GM21367 (cell line): ENCODE measurements at regions not wholly inside any gene's neighbourhood (a gene's known extent, or its start where the extent isn't known, plus 50 kb on each side); places are given as distances from the start of the nearest gene placed in this dataset.
"Not testable (repeated sequence)": the region's sequence is repeated elsewhere in the genome, so short reads cannot be mapped to it uniquely, and the experiment has no call there.

Experiments used
- ATAC-seq: cut with Tn5 transposase; IDR thresholded peaks from one replicate; pipeline ENCODE4 v1.9.1; 2021; ENCODE audit not compliant: unreplicated experiment

DNA sequence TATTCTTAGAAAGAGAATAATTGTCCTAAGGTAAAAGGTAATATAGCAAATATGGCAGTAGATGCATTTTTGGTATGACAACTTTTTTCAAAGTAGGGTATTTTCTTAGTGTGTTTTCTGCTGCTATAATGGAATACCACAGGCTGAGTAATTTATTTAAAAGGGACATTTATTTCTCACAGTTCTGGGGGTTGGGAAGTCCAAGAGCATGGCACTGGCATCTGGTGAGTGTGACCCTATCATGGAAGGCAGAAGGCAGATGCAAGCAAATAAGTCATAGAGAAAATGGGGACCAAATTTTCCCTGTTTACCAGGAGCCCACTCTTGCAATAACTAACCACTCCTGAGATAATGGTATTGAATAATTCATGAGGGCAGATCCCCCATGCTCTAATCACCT lies 922.5 kb upstream of the MAN1A1 start:
- no peak for ATAC-seq

DNA sequence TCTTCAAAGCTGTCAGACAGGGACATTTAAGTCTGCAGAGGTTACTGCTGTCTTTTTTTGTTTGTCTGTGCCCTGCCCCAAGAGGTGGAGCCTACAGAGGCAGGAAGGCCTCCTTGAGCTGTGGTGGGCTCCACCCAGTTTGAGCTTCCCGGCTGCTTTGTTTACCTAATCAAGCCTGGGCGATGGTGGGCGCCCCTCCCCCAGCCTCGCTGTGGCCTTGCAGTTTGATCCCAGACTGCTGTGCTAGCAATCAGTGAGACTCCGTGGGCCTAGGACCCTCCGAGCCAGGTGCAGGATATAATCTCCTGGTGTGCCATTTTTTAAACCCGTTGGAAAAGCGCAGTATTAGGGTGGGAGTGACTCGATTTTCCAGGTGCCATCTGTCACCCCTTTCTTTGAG lies 918.7 kb upstream of the MAN1A1 start:
- not testable (repeated sequence) for ATAC-seq

DNA sequence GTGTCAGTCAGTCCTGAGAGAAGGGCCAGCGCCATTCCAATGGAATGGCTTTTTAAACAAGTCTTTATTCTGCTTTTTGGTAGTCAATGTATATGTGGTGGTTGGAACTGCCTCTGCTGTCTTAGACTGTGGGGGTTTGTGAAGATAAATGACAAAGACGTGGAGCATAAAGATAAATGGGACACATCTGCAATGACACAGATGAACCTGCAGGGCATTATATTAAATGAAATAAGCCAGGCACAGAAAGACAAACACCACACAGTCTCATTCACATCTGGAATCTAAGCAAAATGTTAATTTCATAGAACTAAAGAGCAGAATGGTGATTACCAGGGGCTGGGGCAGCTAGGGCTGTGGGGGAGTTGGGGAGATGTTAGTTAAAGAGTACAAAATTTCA lies 912.8 kb upstream of the MAN1A1 start:
- no peak for ATAC-seq

DNA sequence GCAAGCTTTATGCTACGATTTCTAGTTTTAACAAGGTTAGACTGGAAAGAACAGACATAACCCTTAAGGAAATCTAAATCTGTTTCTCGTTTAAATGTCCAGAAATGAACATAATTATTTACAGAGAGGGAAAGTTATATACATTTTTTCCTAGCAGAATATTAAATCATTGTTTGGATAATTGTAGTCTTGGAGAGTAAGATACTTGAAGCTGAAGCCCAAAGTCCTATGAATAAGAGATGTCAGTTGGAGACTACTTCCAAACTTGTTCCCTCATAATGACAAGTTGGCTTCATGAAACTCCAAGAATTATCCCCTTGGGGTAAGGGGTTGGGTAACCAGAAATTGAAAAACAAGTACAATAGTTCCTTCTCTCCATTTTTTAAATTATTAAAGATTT lies 911.1 kb upstream of the MAN1A1 start:
- no peak for ATAC-seq

DNA sequence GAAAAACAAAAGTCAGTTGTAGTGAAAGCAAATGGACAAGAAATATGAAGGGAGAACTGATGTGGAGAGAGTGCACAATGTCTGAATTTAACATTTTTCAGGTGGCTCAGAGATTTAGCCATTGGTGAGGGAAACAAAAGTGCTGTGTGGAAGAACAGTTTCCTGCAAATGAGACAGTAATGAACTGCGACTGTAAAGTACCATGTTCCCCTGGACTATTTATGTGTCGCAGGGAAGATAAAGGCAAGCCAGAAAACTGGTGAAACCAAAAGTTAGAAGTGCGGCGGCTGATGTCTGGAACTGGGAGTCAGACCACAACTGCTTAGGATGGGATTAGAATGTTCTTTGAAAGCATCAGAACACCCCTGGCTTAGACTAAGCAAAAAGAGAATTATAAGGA lies 905.1 kb upstream of the MAN1A1 start:
- no peak for ATAC-seq

DNA sequence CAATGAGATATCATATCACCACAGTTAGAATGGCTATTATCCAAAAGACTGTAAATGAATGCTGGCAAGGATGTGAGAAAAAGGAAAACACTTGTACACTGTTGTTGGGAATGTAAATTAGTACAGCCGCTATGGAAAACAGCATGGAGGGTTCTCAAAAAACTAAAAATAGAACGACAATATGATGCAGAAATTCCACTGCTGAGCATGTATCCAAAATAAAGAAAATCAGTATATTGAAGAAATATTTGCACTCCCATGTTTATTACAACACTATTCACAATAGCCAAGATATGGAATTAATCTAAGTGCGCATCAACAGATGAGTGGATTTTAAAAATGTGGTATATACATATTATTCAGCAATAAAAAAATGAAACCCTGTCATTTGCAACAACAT lies 898.9 kb upstream of the MAN1A1 start:
- ATAC-seq, result no peak

DNA sequence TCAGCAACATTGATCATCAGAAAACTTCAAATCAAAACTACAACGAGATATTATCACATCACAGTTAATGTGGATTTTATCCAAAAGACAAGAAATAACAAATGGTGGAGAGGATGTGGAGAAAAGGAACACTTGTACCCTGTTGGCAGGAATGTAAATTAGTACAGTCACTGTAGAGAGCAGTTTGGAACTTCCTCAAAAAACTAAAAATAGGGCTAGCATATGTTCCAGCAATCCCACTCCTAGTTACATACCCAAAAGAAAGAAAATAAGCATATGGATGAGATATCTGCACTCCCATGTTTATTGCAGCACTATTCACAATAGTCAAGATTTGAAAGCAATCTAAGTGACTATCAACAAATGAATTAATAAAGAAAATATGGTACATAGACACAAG lies 887.7 kb upstream of the MAN1A1 start:
- ATAC-seq, result no peak

DNA sequence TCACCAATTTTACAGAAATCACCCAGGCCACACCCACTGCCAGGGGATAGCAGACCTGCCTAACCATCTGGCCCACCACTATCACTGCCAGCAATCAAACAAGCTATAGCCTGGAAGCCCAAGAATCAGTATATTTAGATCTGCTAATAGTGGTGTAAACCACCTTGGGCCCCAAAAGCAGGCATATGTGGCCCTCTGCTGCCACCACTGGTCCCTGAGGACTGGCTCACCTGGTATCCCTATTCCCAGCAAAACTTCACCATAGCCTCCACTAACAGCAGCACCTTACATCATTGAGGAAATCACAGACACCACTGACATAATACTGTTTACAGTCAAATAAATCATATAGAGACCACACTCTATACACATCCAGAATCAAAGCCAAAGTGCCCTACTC lies 880.4 kb upstream of the MAN1A1 start:
- ATAC-seq, result no peak

DNA sequence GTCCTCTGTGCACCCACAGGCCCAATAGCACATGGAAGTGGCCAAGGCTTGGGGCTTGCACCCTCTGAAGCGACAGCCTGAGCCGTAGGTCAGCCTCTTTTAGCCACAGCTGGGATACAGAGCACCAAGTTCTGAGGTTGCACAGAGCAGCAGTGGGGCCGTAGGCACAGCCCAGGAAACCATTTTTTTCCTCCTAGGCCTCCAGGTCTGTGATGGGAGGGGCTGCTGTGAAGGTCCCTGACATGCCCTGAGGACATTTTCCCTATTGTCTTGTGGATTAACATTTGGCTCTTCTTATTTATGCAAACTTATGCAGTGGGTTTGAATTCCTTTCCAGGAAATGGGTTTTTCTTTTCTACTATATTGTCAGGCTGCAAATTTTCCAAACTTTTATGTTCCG lies 878.7 kb upstream of the MAN1A1 start:
- no peak for ATAC-seq

DNA sequence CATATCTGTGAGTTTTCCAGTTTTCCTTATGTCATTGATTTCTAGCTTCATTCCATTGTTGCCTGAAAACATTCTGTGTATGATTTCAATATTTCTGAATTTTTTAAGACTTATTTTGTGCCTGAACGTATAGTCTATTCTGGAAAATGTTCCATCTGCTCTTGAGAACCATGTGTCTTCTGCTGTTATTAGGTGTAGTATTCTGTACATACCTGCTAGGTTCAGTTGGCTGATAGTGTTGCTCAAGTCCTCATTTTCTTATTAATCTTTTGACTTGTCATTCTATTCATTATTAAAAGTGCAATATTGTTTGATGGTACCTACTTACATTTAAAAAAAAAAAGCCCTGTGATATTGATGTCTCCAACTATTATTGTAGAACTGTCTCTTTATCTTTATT lies 869.8 kb upstream of the MAN1A1 start:
- no peak for ATAC-seq

DNA sequence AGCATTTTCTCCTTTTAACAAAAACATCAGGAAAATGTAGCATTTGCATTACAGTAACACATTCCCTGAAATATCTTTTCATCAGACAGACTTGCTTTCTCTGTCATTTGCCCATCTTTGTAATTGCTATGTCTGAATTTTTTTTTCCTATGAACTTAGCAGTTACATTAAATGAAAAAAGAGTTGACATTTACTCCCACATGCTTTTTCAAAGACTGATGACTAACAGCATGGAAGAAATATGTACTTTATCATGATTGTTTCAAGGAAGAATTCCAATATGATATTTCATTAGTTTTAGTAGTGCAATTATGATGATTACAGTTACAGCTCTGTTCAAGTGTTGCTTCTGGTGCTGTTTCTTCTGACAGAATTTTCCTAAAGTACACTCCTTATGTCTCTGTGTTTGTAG lies 864.5 kb upstream of the MAN1A1 start:
- ATAC-seq, result no peak

DNA sequence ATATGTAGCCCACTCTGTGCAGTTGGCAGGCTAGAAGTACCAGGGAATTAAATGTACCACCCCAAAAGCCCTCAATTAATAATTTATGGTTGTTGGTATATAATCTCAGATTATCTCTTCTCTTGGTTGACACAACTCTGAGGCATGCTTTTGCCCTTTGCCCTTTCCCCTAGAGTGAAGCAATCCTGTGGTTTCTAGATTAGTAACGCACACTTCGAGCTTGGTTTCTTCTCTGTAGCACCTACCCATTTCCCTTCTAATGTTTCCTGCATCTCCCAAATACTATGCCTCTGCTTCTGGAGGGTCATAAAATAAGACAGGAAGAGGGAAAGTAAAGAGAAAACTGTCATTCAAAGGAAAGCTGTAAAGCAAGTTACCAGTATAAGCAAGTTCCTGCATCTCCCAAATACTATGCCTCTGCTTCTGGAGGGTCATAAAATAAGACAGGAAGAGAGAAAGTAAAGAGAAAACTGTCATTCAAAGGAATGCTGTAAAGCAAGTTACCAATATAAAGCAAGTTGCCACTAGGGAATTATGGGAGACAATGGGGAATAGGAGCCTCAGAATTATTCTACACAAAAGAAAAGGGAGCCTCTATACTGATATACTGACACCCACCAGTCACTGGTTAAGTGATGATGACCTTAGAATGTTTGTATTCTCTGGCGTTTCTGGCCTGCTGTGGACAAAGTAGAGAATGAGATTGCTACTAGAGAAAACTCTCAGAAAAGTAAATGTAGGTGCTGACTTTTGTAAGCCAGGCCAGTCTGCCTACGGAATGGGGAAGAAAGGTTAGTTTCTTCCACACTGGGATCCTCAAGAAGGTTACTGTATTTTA lies 862.6 kb upstream of the MAN1A1 start:
- no peak for ATAC-seq

DNA sequence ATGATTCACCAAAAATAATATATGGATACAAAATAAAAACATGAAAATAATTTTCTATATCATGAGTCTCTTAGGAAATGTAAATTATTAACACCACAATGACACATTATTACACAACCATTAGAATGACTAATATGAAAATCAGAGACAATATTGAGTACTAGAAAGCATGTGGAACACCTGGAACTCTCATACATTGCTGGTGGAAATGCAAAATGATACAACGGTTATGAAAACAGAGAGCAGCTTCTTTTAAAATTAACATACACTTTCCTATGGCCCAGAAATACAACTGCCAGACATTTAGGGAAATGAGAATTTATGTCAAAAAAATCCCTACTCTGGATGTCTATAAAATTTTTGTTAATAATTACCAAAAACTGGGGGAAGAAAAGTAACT lies 853.3 kb upstream of the MAN1A1 start:
- ATAC-seq, result no peak

DNA sequence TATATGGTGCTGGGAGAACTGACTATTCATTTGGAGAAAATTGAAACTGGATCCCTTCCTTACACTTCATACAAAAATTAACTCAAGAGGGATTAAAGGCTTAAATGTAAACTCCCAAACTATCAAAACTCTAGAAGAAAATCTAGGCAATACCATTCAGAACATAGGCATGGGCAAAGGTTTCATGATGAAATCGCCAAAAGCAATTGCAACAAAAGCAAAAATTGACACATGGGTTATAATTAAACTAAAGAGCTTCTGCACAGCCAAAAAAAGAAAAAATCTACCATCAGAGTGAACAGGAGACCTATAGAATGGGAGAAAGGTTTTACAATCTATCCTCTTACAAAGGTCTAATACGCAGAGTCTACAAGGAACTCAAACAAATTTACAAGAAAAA lies 851.3 kb upstream of the MAN1A1 start:
- ATAC-seq, result no peak

DNA sequence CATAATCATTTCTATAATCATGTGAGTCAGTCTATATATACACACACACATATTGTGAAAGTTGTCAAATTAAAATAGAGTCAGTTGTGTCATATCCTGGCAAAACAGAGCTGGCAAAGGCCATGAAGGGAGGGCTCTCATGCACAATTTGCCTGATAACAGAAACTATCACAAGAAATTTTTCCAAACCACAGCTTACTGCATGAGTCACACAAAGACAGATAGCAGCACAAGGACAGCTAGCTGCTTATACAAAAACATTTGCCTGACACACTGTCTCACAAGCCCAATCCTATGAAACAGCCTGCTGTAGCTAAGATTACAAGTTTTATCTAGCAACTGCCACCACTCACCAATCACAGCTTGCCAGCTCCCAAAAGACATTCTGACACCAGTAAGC lies 848.5 kb upstream of the MAN1A1 start:
- ATAC-seq, result no peak

DNA sequence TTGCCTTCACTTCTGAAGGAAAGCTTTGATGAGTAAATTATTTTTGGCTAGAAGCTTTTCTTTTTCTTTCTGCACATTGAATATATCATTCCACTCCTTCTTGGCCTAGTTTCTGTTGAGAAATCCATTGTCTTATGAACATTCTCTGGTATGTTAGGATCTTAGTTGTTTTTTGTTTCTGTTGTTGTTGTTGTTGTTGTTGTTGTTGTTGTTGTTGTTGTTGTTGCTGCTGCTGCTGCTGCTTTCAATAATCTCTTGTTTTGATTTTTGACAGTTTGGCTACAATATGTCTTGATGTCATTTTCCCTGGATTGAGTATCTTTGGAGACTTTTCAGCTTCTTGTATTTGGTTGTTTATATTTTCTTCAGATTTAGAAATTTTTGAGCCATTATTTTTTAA lies 836.5 kb upstream of the MAN1A1 start:
- ATAC-seq, result no peak

DNA sequence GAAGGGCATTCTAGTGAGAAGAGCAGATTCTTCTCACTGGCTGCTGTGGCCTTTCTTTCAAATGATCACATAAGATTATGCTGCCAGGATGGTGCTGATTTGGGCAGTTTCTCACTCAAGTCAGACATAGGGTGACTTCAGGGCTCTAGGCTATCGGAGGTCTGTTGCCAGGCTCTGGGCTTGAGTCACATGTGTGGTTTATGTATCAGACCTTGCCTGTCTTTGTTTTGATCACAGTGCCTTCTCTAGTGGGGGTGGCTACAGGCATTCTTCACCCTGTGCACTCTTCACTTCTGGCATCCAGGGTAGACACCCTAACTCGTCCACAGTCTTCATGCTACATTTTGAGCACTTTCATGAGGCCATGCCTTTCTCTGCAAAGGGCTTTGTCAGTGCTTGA lies 823.7 kb upstream of the MAN1A1 start:
- no peak for ATAC-seq

DNA sequence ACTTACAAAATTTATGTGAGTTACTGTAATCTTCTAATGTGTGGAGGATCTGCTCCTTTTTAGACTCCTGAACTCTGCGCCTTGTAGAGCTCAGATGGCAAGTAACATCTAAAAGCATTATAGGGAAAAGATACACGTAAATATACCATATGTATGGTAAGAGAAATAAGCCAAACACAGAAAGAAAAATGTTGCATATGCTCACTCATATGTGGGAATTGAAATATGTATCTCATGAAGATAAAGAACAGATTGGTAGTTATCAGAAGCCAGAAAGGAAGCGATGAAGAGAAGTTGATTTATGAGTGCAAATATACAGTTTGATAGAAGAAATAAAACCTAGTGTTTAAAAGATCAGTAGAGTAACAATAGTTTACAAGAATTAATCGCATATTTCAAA lies 815.0 kb upstream of the MAN1A1 start:
- no peak for ATAC-seq

DNA sequence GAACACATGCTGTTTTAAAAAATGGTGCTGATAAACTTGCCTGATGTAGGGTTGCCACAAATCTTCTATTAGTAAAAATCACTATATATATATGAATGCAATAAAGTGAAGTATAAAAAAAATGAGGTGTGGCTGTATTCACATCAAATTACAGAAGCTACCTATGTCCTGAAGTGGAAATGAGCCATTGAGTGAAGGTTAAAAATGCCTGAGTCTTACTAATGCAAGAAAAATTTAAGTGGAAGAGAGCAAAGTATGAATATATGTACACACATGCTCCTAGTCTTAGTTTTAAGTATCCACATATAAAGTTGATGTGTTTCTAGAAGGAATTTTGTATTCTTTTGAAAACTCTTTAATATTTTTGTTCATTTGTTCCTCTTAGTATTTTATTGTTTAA lies 808.3 kb upstream of the MAN1A1 start:
- no peak for ATAC-seq

DNA sequence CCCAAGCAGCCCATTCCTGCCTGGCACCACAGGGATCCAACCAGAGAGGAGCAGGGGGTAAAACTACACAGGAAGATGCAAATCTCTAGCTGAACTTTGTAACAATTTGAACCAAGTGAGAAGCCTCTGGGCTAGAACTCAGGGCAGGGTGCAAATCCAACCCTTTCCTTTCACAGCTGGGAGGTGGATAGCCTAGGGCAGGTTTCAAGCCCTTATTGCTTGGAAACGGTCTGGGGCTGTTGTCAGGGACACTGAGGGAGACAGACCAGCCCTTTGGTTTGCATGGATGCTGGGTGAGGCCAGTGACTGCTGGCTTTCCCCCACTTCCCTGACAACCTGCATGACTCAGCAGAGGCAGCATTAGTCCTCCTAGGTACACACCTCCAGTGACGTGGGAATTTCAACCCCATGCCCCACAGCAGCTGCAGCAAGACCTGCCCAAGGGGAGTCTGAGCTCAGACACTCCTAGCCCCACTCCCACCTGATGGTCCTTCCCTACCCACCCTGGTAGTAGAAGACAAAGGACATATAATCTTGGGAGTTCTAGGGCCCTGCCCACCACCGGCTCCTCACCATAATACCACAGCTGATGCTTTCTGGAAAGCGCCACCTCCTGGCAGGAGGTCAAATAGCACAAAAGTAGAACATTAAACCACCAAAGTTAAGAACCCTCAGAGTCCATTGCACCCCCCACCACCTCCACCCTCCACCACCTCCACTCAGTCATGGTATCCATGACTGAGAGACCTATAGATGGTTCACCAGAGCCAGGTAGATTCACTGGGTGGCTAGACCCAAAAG lies 797.7 kb upstream of the MAN1A1 start:
- ATAC-seq, result no peak

DNA sequence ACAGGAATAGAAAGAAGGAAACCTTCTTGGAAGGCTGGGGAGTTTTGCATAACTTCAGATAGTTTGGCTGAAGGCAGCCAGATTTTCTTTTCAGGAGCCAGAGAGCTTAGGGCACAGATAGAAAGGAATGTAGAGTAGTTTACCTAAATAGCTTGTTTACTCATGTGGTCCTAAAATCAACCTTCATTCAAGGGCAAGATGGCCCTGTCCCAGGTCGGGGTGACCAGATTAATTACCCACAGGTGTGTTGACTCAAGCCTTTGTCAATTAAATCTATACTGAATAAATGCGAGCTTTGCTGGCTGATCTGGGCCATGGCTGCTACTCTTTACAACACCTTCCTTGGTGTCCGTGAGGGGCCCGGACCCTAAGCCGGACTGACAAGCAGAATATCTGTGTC lies 792.0 kb upstream of the MAN1A1 start:
- no peak for ATAC-seq

DNA sequence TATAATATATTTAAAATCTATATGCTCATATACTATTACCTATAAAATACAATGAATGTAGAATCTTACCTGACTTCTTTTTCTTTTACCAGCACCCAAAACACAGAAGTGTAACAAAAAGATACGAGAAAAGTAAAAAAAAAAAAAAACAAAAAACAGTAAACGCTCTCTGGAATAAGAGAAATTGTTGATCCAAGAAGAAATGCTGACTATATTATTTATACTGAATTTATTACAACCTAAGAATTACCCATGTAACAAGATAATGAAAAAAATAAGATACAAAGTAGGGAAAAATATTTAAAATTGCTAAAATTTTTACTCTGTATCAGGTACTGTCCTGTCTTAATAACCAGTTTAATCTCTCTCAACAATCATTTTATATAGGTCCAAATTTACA lies 787.9 kb upstream of the MAN1A1 start:
- no peak for ATAC-seq

DNA sequence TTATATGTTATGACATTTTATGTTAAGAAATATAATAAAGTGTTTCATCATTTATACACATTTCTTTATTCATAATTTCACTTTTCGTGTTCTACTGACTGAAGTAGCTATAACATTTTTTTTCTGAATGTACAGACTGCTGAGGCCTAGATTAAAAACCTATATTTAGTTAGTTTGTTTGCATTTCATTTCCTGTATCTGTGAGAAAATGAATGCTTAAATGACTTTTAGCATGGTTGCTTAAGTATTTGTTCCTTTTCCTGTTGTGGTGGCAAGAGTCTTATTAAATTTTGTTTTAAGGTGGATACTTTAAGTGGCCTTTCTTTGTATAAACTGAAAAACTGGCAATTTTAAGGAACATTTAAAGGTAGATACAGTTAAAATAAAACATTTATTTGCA lies 779.7 kb upstream of the MAN1A1 start:
- no peak for ATAC-seq
